Liver (tissue), 8 donors: ENCODE measurements at regions not wholly inside any gene's neighbourhood (a gene's known extent, or its start where the extent isn't known, plus 50 kb on each side); places are given as distances from the start of the nearest gene placed in this dataset.
A peak's percentile ranks its signal among the peaks of the same experiment; 100 is the strongest.

Source experiments
- DNase-seq: peaks from one replicate; pipeline ENCODE4 v3.0.0-alpha.2; 2017; ENCODE audit warnings: low spot score
- H3K27ac ChIP-seq, 2 donors: one replicate each; pipeline ENCODE4 v1.7.0; 2013; ENCODE audit warnings: inconsistent platforms in 2 of 2, low read length in 2 of 2, control low read depth in 1 of 2, low read depth in 1 of 2, mild to moderate bottlenecking in 1 of 2
- H3K27me3 ChIP-seq, 4 donors: one replicate each; pipeline versions ENCODE4 v1.6.1 to v1.7.0; 2013; ENCODE audit warnings: low read length in 3 of 4, inconsistent platforms in 1 of 4, mild to moderate bottlenecking in 1 of 4, moderate library complexity in 1 of 4; ENCODE audit not compliant: control insufficient read depth in 4 of 4, insufficient read depth in 4 of 4
- H3K36me3 ChIP-seq, 4 donors: one replicate each; pipeline versions ENCODE4 v1.6.1 to v1.7.0; 2013; ENCODE audit warnings: low read length in 3 of 4, mild to moderate bottlenecking in 3 of 4, low read depth in 1 of 4, moderate library complexity in 1 of 4; ENCODE audit not compliant: control insufficient read depth in 4 of 4, insufficient read depth in 3 of 4
- H3K4me1 ChIP-seq, 4 donors: one replicate each; pipeline versions ENCODE4 v1.6.1 to v1.7.0; 2013; ENCODE audit warnings: low read length in 3 of 4, mild to moderate bottlenecking in 3 of 4, moderate library complexity in 1 of 4; ENCODE audit not compliant: control insufficient read depth in 4 of 4, insufficient read depth in 4 of 4
- H3K4me3 ChIP-seq, 3 donors: one replicate each; pipeline versions ENCODE4 v1.6.1 to v1.7.0; 2013; ENCODE audit warnings: low read length in 3 of 3, control low read depth in 1 of 3, low read depth in 1 of 3, mild to moderate bottlenecking in 1 of 3
- H3K9ac ChIP-seq, 2 donors: one replicate each; pipeline ENCODE4 v1.7.0; 2013; ENCODE audit warnings: low read length in 2 of 2, mild to moderate bottlenecking in 2 of 2, moderate library complexity in 2 of 2, control low read depth in 1 of 2, low read depth in 1 of 2
- H3K9me3 ChIP-seq, 4 donors: one replicate each; pipeline versions ENCODE4 v1.6.1 to v1.7.0; 2013; ENCODE audit warnings: low read length in 3 of 4; ENCODE audit not compliant: control insufficient read depth in 4 of 4
- EGR1 ChIP-seq, 2 donors: IDR thresholded peaks; 2 replicates each; pipeline ENCODE4 v1.6.1; 2016 to 2018; ENCODE audit warnings: antibody characterized with exemption in 2 of 2, low read depth in 2 of 2
- FOXA1 ChIP-seq: IDR thresholded peaks from 2 replicates; pipeline ENCODE4 v1.6.1; 2016; ENCODE audit warnings: antibody characterized with exemption
- FOXA2 ChIP-seq: IDR thresholded peaks from 2 replicates; pipeline ENCODE4 v1.6.1; 2016; ENCODE audit warnings: antibody characterized with exemption
- GABPA ChIP-seq, 2 donors: IDR thresholded peaks in 1 of 2; conservative IDR thresholded peaks in 1 of 2; 2 replicates each; pipeline ENCODE4 v1.6.1; 2016; ENCODE audit warnings: antibody characterized with exemption in 2 of 2, mild to moderate bottlenecking in 1 of 2, moderate library complexity in 1 of 2
- HNF4A ChIP-seq, 2 donors: conservative IDR thresholded peaks; 2 replicates each; pipeline ENCODE4 v1.6.1; 2016; ENCODE audit warnings: antibody characterized with exemption in 2 of 2, mild to moderate bottlenecking in 2 of 2
- HNF4G ChIP-seq: IDR thresholded peaks from 2 replicates; pipeline ENCODE4 v1.6.1; 2016; ENCODE audit warnings: antibody characterized with exemption
- JUND ChIP-seq, 2 donors: IDR thresholded peaks; 2 replicates each; pipeline ENCODE4 v1.6.1; 2016; ENCODE audit warnings: antibody characterized with exemption in 2 of 2
- NR2F2 ChIP-seq: IDR thresholded peaks from 2 replicates; pipeline ENCODE4 v1.6.1; 2016; ENCODE audit warnings: antibody characterized with exemption
- RAD21 ChIP-seq, 2 donors: IDR thresholded peaks; 2 replicates each; pipeline ENCODE4 v1.6.1; 2016; ENCODE audit warnings: antibody characterized with exemption in 2 of 2, mild to moderate bottlenecking in 2 of 2
- RXRA ChIP-seq, 2 donors: IDR thresholded peaks; 2 replicates each; pipeline ENCODE4 v1.6.1; 2017 to 2018; ENCODE audit warnings: antibody characterized with exemption in 2 of 2, mild to moderate bottlenecking in 1 of 2
- SP1 ChIP-seq: IDR thresholded peaks from 2 replicates; pipeline ENCODE4 v1.6.1; 2018; ENCODE audit warnings: antibody characterized with exemption, mild to moderate bottlenecking
- TAF1 ChIP-seq: conservative IDR thresholded peaks from 2 replicates; pipeline ENCODE4 v1.6.1; 2016; ENCODE audit warnings: antibody characterized with exemption, mild to moderate bottlenecking
- YY1 ChIP-seq: IDR thresholded peaks from 2 replicates; pipeline ENCODE4 v1.6.1; 2016; ENCODE audit warnings: antibody characterized with exemption, mild to moderate bottlenecking
- WGBS: extraction: QIAGEN DNeasy Blood & Tissue Kit; methylation state at CpG from one replicate; pipeline ENCODE4 v1.1.7; 2013; 5-methylcytosine and 5-hydroxymethylcytosine counted together
- TF ChIP-seq, protein P1 (sequence below): IDR thresholded peaks from 2 replicates; pipeline ENCODE4 v1.6.1; 2016; ENCODE audit warnings: antibody characterized with exemption
- TF ChIP-seq, protein P2 (sequence below): IDR thresholded peaks from 2 replicates; pipeline ENCODE4 v1.6.1; 2016; ENCODE audit warnings: antibody characterized with exemption, mild to moderate bottlenecking
- TF ChIP-seq, protein P3 (sequence below): fragments of 150-350 bp; IDR thresholded peaks from 2 replicates; pipeline ENCODE4 v1.5.1; 2017; ENCODE audit warnings: improper control_type of control experiment, low read depth, low read length; ENCODE audit not compliant: missing input control
- TF ChIP-seq, protein P4 (sequence below): IDR thresholded peaks from 2 replicates; pipeline ENCODE4 v1.6.1; 2016; ENCODE audit warnings: antibody characterized with exemption
- TF ChIP-seq, protein P5 (sequence below): IDR thresholded peaks from 2 replicates; pipeline ENCODE4 v1.6.1; 2016; ENCODE audit warnings: antibody characterized with exemption
- donor health status: healthy.
- donor health status: healthy.
- donor health status: healthy.
- donor health status: healthy.
- donor health status: healthy.

DNA sequence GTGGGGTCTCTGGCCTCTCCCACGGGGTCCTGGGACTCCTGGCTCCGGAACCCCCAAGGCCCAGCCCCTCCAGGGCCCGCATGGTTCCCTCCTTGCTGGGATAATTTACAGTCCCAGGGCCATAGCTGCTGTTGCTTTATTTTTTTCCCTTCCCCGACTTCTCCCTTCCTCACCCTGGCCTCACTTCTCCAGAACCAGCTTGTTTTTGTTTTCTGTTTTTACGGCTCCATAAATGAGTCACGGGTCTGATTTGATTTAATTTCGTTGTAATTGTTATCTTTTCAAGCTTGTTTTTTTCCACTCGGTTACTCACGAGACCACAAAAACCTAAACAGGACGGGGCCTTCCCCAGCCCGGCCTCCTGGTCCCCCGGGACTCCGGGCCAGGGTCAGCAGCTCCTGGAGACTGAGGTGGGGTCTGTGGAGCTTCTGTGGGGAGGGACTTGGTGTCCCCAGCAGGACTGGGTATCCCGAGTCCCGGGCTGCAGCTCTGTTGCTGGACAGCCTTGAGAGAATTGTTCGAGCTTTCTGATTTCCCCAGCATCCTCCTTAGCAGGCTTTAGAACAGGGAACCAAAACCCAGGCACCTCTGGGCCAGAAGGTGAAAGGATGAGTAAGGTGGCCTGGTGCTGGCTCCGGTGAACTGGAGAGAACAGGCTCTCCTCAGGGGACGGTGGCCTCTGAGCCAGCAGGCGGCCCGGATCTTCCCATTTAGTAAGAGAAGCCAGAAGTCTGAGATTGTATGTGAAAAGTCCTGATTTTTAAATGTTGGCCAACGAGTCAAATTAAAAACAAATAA is 94.9 kb downstream of the CEBPB start:
- peak overlapping the region; percentile 44 to 52 for H3K27ac ChIP-seq
- WGBS = 74% methylated on average over 21 of the region's 21 CpGs
- H3K4me3 ChIP-seq = no peak overlapping the region
- no peak overlapping the region for H3K9ac ChIP-seq
- H3K36me3 ChIP-seq = no peaks in the 10 kb centered on the region
- no peak for TF ChIP-seq RXRA (IDR thresholded peaks at IDR 0.05)
- TF ChIP-seq, protein P1, sequence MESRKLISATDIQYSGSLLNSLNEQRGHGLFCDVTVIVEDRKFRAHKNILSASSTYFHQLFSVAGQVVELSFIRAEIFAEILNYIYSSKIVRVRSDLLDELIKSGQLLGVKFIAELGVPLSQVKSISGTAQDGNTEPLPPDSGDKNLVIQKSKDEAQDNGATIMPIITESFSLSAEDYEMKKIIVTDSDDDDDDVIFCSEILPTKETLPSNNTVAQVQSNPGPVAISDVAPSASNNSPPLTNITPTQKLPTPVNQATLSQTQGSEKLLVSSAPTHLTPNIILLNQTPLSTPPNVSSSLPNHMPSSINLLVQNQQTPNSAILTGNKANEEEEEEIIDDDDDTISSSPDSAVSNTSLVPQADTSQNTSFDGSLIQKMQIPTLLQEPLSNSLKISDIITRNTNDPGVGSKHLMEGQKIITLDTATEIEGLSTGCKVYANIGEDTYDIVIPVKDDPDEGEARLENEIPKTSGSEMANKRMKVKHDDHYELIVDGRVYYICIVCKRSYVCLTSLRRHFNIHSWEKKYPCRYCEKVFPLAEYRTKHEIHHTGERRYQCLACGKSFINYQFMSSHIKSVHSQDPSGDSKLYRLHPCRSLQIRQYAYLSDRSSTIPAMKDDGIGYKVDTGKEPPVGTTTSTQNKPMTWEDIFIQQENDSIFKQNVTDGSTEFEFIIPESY = no peak
- TF ChIP-seq YY1 = no peak
- TF ChIP-seq NR2F2 = peak; percentile 14
- TF ChIP-seq SP1 = no peak
- TF ChIP-seq TAF1 = no peak
- no peak for DNase-seq
- no peaks in the 10 kb centered on the region for H3K9me3 ChIP-seq
- H3K27me3 ChIP-seq = no peaks in the 10 kb centered on the region
- peaks cover 4 to 14% (median 9%) of the 10 kb centered on the region in 4 donors for H3K4me1 ChIP-seq

DNA sequence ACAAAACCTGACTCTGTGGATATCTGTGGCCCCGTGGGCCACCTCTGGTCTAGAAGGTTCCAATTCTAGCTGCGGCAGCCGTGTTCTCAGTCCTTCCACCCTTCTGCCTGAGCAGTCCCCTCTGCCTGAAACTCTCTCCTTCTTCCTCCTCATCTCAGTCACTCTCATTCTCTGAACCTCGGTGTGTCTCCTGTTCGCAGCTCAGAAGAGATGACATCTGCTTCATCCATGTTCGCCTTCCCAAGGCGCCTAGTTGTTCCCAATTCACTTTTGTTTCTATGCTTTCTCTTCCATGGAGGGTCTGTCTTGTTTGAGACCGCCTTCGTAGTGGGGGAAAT is 95.5 kb downstream of the CEBPB start:
- Histone ChIP-seq H3K27me3 (no peaks in the 10 kb centered on the region), H3K9me3 (no peaks in the 10 kb centered on the region), H3K9ac (no peak overlapping the region), H3K27ac (peak overlapping the region; percentile 44 to 52), H3K4me3 (no peak overlapping the region), H3K36me3 (no peaks in the 10 kb centered on the region), H3K4me1 (peaks cover 4 to 14% (median 9%) of the 10 kb centered on the region in 4 donors)
- DNase-seq = no peak
- 75% methylated on average over 9 of the region's 9 CpGs for WGBS
- TF ChIP-seq YY1 = no peak
- TF ChIP-seq, protein P2, sequence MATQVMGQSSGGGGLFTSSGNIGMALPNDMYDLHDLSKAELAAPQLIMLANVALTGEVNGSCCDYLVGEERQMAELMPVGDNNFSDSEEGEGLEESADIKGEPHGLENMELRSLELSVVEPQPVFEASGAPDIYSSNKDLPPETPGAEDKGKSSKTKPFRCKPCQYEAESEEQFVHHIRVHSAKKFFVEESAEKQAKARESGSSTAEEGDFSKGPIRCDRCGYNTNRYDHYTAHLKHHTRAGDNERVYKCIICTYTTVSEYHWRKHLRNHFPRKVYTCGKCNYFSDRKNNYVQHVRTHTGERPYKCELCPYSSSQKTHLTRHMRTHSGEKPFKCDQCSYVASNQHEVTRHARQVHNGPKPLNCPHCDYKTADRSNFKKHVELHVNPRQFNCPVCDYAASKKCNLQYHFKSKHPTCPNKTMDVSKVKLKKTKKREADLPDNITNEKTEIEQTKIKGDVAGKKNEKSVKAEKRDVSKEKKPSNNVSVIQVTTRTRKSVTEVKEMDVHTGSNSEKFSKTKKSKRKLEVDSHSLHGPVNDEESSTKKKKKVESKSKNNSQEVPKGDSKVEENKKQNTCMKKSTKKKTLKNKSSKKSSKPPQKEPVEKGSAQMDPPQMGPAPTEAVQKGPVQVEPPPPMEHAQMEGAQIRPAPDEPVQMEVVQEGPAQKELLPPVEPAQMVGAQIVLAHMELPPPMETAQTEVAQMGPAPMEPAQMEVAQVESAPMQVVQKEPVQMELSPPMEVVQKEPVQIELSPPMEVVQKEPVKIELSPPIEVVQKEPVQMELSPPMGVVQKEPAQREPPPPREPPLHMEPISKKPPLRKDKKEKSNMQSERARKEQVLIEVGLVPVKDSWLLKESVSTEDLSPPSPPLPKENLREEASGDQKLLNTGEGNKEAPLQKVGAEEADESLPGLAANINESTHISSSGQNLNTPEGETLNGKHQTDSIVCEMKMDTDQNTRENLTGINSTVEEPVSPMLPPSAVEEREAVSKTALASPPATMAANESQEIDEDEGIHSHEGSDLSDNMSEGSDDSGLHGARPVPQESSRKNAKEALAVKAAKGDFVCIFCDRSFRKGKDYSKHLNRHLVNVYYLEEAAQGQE = no peak
- TF ChIP-seq GABPA (IDR thresholded peaks at IDR 0.05 in 1 of 2, conservative IDR thresholded peaks at IDR 0.05 in 1 of 2) = no peak
- no peak for TF ChIP-seq RXRA (IDR thresholded peaks at IDR 0.05)
- no peak for TF ChIP-seq FOXA2
- TF ChIP-seq, protein P1 = no peak
- TF ChIP-seq, protein P3, sequence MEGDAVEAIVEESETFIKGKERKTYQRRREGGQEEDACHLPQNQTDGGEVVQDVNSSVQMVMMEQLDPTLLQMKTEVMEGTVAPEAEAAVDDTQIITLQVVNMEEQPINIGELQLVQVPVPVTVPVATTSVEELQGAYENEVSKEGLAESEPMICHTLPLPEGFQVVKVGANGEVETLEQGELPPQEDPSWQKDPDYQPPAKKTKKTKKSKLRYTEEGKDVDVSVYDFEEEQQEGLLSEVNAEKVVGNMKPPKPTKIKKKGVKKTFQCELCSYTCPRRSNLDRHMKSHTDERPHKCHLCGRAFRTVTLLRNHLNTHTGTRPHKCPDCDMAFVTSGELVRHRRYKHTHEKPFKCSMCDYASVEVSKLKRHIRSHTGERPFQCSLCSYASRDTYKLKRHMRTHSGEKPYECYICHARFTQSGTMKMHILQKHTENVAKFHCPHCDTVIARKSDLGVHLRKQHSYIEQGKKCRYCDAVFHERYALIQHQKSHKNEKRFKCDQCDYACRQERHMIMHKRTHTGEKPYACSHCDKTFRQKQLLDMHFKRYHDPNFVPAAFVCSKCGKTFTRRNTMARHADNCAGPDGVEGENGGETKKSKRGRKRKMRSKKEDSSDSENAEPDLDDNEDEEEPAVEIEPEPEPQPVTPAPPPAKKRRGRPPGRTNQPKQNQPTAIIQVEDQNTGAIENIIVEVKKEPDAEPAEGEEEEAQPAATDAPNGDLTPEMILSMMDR = no peak
- TF ChIP-seq EGR1 (IDR thresholded peaks at IDR 0.05; ENCODE audit: low read depth in 2 of 2) = no peak
- TF ChIP-seq FOXA1 = no peak
- no peak for TF ChIP-seq NR2F2
- TF ChIP-seq HNF4G = no peak
- TF ChIP-seq TAF1 = no peak
- TF ChIP-seq, protein P4, sequence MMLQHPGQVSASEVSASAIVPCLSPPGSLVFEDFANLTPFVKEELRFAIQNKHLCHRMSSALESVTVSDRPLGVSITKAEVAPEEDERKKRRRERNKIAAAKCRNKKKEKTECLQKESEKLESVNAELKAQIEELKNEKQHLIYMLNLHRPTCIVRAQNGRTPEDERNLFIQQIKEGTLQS = no peak
- TF ChIP-seq JUND (IDR thresholded peaks at IDR 0.05) = no peak
- TF ChIP-seq SP1 = no peak
- TF ChIP-seq, protein P5, sequence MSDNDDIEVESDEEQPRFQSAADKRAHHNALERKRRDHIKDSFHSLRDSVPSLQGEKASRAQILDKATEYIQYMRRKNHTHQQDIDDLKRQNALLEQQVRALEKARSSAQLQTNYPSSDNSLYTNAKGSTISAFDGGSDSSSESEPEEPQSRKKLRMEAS = no peak
- TF ChIP-seq HNF4A (conservative IDR thresholded peaks at IDR 0.05) = no peak
- no peak for TF ChIP-seq RAD21 (IDR thresholded peaks at IDR 0.05)
